Neural cell (in vitro differentiated cells): ENCODE measurements at regions not wholly inside any gene's neighbourhood (a gene's known extent, or its start where the extent isn't known, plus 50 kb on each side); places are given as distances from the start of the nearest gene placed in this dataset.

Source experiments
- H2AFZ ChIP-seq: fragments of 200-600, 300-800 bp; sonication (generic), shearing (Covaris generic); 2 replicates; pipeline ENCODE4 v1.6.0; 2014; ENCODE audit warnings: low read depth, mild to moderate bottlenecking, antibody characterized with exemption, low read length, moderate library complexity
- H3F3A ChIP-seq: fragments of 200-600 bp; shearing (Covaris generic); 2 replicates; pipeline ENCODE4 v1.6.1; 2016; ENCODE audit warnings: mild to moderate bottlenecking, moderate library complexity, mixed read lengths, antibody characterized with exemption, low read length; ENCODE audit not compliant: insufficient read depth, poor library complexity, severe bottlenecking
- H3K27ac ChIP-seq: fragments of 200-600, 300-800 bp; sonication (generic), shearing (Covaris generic); 2 replicates; pipeline ENCODE4 v1.5.1; 2014; ENCODE audit warnings: mild to moderate bottlenecking, low read length, moderate library complexity
- H3K27me3 ChIP-seq: fragments of 300-800, 200-600 bp; sonication (generic), shearing (Covaris generic); 2 replicates; pipeline ENCODE4 v1.6.0; 2014; ENCODE audit warnings: mild to moderate bottlenecking, low read depth, low read length, moderate library complexity; ENCODE audit not compliant: insufficient read depth
- H3K36me3 ChIP-seq: fragments of 300-800, 200-600 bp; sonication (generic), shearing (Covaris generic); 2 replicates; pipeline ENCODE4 v1.5.1; 2014; ENCODE audit warnings: mild to moderate bottlenecking, antibody characterized with exemption, low read length, moderate library complexity; ENCODE audit not compliant: insufficient read depth
- H3K4me2 ChIP-seq: fragments of 300-800, 200-600 bp; sonication (generic), shearing (Covaris generic); 2 replicates; pipeline ENCODE4 v1.6.0; 2014; ENCODE audit warnings: mild to moderate bottlenecking, low read length
- H3K4me3 ChIP-seq: fragments of 300-800, 200-600 bp; sonication (generic), shearing (Covaris generic); 2 replicates; pipeline ENCODE4 v1.5.1; 2014; ENCODE audit warnings: mild to moderate bottlenecking, low read length, moderate library complexity
- H3K79me2 ChIP-seq: fragments of 200-600 bp; shearing (Covaris generic); replicated peaks from 2 replicates; pipeline ENCODE4 v1.6.0; 2014; ENCODE audit warnings: mild to moderate bottlenecking, low read length, moderate library complexity; ENCODE audit not compliant: insufficient read depth
- H3K9ac ChIP-seq: fragments of 300-800, 200-600 bp; sonication (generic), shearing (Covaris generic); 2 replicates; pipeline ENCODE4 v1.6.1; 2016; ENCODE audit warnings: mild to moderate bottlenecking, low read length, mixed read lengths
- H3K9me2 ChIP-seq: fragments of 200-600 bp; shearing (Covaris generic); 2 replicates; pipeline ENCODE4 v1.6.1; 2016; ENCODE audit warnings: mild to moderate bottlenecking, low read length, mixed read lengths; ENCODE audit not compliant: insufficient read depth
- H3K9me3 ChIP-seq: fragments of 200-600, 300-800 bp; sonication (generic), shearing (Covaris generic); 2 replicates; pipeline ENCODE4 v1.6.1; 2016; ENCODE audit warnings: mild to moderate bottlenecking, mixed run types, low read length, moderate library complexity, mixed read lengths
- H4K20me1 ChIP-seq: fragments of 200-600 bp; shearing (Covaris generic); 2 replicates; pipeline ENCODE4 v1.6.1; 2016; ENCODE audit warnings: mild to moderate bottlenecking, mixed run types; ENCODE audit not compliant: insufficient read depth
- CTCF ChIP-seq: fragments of 450-650 bp; IDR thresholded peaks from 2 replicates; pipeline ENCODE4 v1.5.1; 2014; ENCODE audit warnings: antibody characterized with exemption, mild to moderate bottlenecking, moderate library complexity; ENCODE audit not compliant: poor library complexity, severe bottlenecking
- EP300 ChIP-seq: fragments of 450-650 bp; conservative IDR thresholded peaks from 2 replicates; pipeline ENCODE4 v1.6.1; 2014; ENCODE audit warnings: antibody characterized with exemption, mild to moderate bottlenecking, moderate library complexity; ENCODE audit not compliant: poor library complexity, severe bottlenecking
- EZH2 ChIP-seq: fragments of 200-600, 300-800 bp; shearing (Covaris generic), sonication (generic); IDR thresholded peaks from 2 replicates; pipeline ENCODE4 v1.6.1; 2014; ENCODE audit warnings: antibody characterized with exemption, low read length, borderline replicate concordance, mild to moderate bottlenecking; ENCODE audit not compliant: insufficient read depth, poor library complexity, severe bottlenecking
- MXI1 ChIP-seq: fragments of 450-650 bp; conservative IDR thresholded peaks from 2 replicates; pipeline ENCODE4 v1.6.1; 2014; ENCODE audit warnings: antibody characterized with exemption, mild to moderate bottlenecking; ENCODE audit not compliant: poor library complexity, severe bottlenecking
- POLR2AphosphoS5 ChIP-seq: IDR thresholded peaks from 2 replicates; pipeline ENCODE4 v1.6.1; 2012
- RAD21 ChIP-seq: fragments of 450-650 bp; conservative IDR thresholded peaks from 2 replicates; pipeline ENCODE4 v1.6.1; 2014; ENCODE audit warnings: antibody characterized with exemption, mild to moderate bottlenecking, moderate library complexity
- SMC3 ChIP-seq: fragments of 450-650 bp; conservative IDR thresholded peaks from 2 replicates; pipeline ENCODE4 v1.6.1; 2014; ENCODE audit warnings: antibody characterized with exemption, mild to moderate bottlenecking, moderate library complexity; ENCODE audit not compliant: poor library complexity
- TAF1 ChIP-seq: IDR thresholded peaks from 2 replicates; pipeline ENCODE4 v1.6.1; 2012; ENCODE audit warnings: low read depth
- TF ChIP-seq, protein P1 (sequence below): IDR thresholded peaks from 2 replicates; pipeline ENCODE4 v1.6.1; 2012; ENCODE audit warnings: borderline replicate concordance

- no peak overlapping the region for H2AFZ ChIP-seq
- H3K9me2 ChIP-seq, result no peaks in the 10 kb centered on the region
- H3K27me3 ChIP-seq, result no peaks in the 10 kb centered on the region
- TF ChIP-seq RAD21, result no peak
- no peak for TF ChIP-seq TAF1
- TF ChIP-seq POLR2AphosphoS5, result no peak
- TF ChIP-seq SMC3, result no peak
- TF ChIP-seq EZH2, result no peak
- no peak for TF ChIP-seq EP300
- TF ChIP-seq, protein P1, sequence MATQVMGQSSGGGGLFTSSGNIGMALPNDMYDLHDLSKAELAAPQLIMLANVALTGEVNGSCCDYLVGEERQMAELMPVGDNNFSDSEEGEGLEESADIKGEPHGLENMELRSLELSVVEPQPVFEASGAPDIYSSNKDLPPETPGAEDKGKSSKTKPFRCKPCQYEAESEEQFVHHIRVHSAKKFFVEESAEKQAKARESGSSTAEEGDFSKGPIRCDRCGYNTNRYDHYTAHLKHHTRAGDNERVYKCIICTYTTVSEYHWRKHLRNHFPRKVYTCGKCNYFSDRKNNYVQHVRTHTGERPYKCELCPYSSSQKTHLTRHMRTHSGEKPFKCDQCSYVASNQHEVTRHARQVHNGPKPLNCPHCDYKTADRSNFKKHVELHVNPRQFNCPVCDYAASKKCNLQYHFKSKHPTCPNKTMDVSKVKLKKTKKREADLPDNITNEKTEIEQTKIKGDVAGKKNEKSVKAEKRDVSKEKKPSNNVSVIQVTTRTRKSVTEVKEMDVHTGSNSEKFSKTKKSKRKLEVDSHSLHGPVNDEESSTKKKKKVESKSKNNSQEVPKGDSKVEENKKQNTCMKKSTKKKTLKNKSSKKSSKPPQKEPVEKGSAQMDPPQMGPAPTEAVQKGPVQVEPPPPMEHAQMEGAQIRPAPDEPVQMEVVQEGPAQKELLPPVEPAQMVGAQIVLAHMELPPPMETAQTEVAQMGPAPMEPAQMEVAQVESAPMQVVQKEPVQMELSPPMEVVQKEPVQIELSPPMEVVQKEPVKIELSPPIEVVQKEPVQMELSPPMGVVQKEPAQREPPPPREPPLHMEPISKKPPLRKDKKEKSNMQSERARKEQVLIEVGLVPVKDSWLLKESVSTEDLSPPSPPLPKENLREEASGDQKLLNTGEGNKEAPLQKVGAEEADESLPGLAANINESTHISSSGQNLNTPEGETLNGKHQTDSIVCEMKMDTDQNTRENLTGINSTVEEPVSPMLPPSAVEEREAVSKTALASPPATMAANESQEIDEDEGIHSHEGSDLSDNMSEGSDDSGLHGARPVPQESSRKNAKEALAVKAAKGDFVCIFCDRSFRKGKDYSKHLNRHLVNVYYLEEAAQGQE, result no peak
- no peak for TF ChIP-seq MXI1
- no peak for TF ChIP-seq CTCF
- no peaks in the 10 kb centered on the region for H3K9me3 ChIP-seq
- no peak overlapping the region for H3K4me3 ChIP-seq
- no peaks in the 10 kb centered on the region for H4K20me1 ChIP-seq
- H3K4me2 ChIP-seq, result no peak overlapping the region
- H3K9ac ChIP-seq, result no peak overlapping the region
- no peaks in the 10 kb centered on the region for H3F3A ChIP-seq
- no peaks in the 10 kb centered on the region for H3K79me2 ChIP-seq
- no peaks in the 10 kb centered on the region for H3K36me3 ChIP-seq
- no peak overlapping the region for H3K27ac ChIP-seq
Observed at GRCh38 chr2:158738363-158738762, 56.8 kb upstream of the DAPL1 start.

DNA sequence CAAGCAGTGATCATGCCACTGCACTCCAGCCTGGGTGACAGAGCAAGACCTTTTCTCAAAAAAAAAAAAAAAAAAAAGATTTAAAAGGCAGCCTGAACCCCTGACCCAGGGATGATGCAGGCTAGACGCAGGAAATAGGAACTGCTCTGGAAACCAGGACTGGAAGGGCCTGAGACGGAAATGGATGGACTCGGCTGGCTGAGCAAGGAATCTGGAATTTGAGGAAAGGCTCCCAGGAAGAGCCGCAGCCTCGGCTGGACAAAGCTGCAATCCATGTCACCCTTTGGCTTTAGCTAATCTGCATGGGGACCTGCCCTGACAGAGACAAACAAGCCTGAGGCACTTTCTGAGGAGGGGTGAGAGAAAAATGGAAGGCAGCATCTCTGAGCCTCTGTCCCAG, 55.0 kb upstream of the DAPL1 start:
- Histone ChIP-seq H4K20me1 (no peaks in the 10 kb centered on the region), H3K79me2 (no peaks in the 10 kb centered on the region), H3K9me2 (no peaks in the 10 kb centered on the region), H3K27ac (no peak overlapping the region), H2AFZ (no peak overlapping the region), H3K9me3 (no peaks in the 10 kb centered on the region), H3K9ac (no peak overlapping the region), H3K27me3 (no peaks in the 10 kb centered on the region), H3K4me3 (no peak overlapping the region), H3K4me2 (no peak overlapping the region), H3K36me3 (no peaks in the 10 kb centered on the region), H3F3A (no peaks in the 10 kb centered on the region)
- TF ChIP-seq, protein P1, result no peak
- TF ChIP-seq POLR2AphosphoS5 (no peak), TAF1 (no peak), CTCF (no peak), RAD21 (no peak), MXI1 (no peak), SMC3 (no peak), EZH2 (no peak), EP300 (no peak)
